RWPE2 (cell line): ENCODE measurements at regions not wholly inside any gene's neighbourhood (a gene's known extent, or its start where the extent isn't known, plus 50 kb on each side); places are given as distances from the start of the nearest gene placed in this dataset.

ENCODE experiments used
- ATAC-seq: fragments of 200-7000 bp; cut with Tn5 transposase; 3 replicates; pipeline ENCODE4 v1.9.1; 2021; ENCODE audit warnings: low read depth
- DNase-seq: peaks from one replicate; pipeline ENCODE4 v3.0.0-alpha.2; 2020; ENCODE audit warnings: low spot score
- H3K27ac ChIP-seq: fragments of 450-650 bp; 2 replicates; pipeline ENCODE4 v1.5.1; 2017; ENCODE audit warnings: mild to moderate bottlenecking; ENCODE audit not compliant: poor library complexity, severe bottlenecking
- H3K27me3 ChIP-seq: fragments of 250-450 bp; sonication (Bioruptor Pico); 2 replicates; pipeline ENCODE4 v1.5.1; 2021; ENCODE audit warnings: mild to moderate bottlenecking, moderate library complexity; ENCODE audit not compliant: insufficient read depth, poor library complexity, severe bottlenecking
- H3K36me3 ChIP-seq: fragments of 250-450 bp; sonication (Bioruptor Pico); 2 replicates; pipeline ENCODE4 v1.5.1; 2020; ENCODE audit warnings: low read depth, mild to moderate bottlenecking, moderate library complexity
- H3K4me1 ChIP-seq: fragments of 250-450 bp; sonication (Bioruptor Pico); 2 replicates; pipeline ENCODE4 v1.5.1; 2021; ENCODE audit warnings: mild to moderate bottlenecking, moderate library complexity; ENCODE audit not compliant: insufficient read depth, poor library complexity, severe bottlenecking
- H3K4me3 ChIP-seq: fragments of 250-450 bp; sonication (Bioruptor Pico); 2 replicates; pipeline ENCODE4 v1.5.1; 2021; ENCODE audit warnings: mild to moderate bottlenecking, moderate library complexity; ENCODE audit not compliant: severe bottlenecking
- H3K9me3 ChIP-seq: fragments of 250-450 bp; sonication (Bioruptor Pico); 2 replicates; pipeline ENCODE4 v1.5.1; 2021; ENCODE audit warnings: mild to moderate bottlenecking, moderate library complexity; ENCODE audit not compliant: severe bottlenecking
- CTCF ChIP-seq: fragments of 450-650 bp; IDR thresholded peaks from one replicate; pipeline ENCODE4 v1.5.1; 2017; ENCODE audit warnings: mild to moderate bottlenecking, moderate library complexity; ENCODE audit not compliant: poor library complexity, severe bottlenecking

- H3K4me1 ChIP-seq = no peaks in the 10 kb centered on the region
- ATAC-seq (no peak), DNase-seq (no peak)
- H3K27me3 ChIP-seq = peaks cover 9% of the 10 kb centered on the region
- no peak overlapping the region for H3K27ac ChIP-seq
- no peaks in the 10 kb centered on the region for H3K9me3 ChIP-seq
- no peaks in the 10 kb centered on the region for H3K36me3 ChIP-seq
- no peak for TF ChIP-seq CTCF
- no peak overlapping the region for H3K4me3 ChIP-seq
Measured at GRCh38 chr2:117086174-117086942, 728.1 kb upstream of the DDX18 start.

- DNase-seq (no peak), ATAC-seq (no peak)
- no peak overlapping the region for H3K4me3 ChIP-seq
- no peaks in the 10 kb centered on the region for H3K4me1 ChIP-seq
- H3K27me3 ChIP-seq = peaks cover 9% of the 10 kb centered on the region
- TF ChIP-seq CTCF = no peak
- H3K36me3 ChIP-seq = no peaks in the 10 kb centered on the region
- H3K9me3 ChIP-seq = no peaks in the 10 kb centered on the region
- no peak overlapping the region for H3K27ac ChIP-seq
Measured at GRCh38 chr2:117086943-117087250, 727.6 kb upstream of the DDX18 start.

GRCh38 chr2:117087535-117088291, 726.8 kb upstream of the DDX18 start:
- no peak for DNase-seq

GRCh38 chr2:117091041-117091837, 723.3 kb upstream of the DDX18 start:
- ATAC-seq (no peak), DNase-seq (no peak)
- Histone ChIP-seq H3K27me3 (peaks cover 7% of the 10 kb centered on the region), H3K27ac (no peak overlapping the region), H3K36me3 (no peaks in the 10 kb centered on the region), H3K4me1 (no peaks in the 10 kb centered on the region), H3K9me3 (no peaks in the 10 kb centered on the region), H3K4me3 (no peak overlapping the region)
- TF ChIP-seq CTCF = no peak

More at GRCh38 chr2:117087535-117088291, 726.8 kb upstream of the DDX18 start:
- Histone ChIP-seq H3K27ac (no peak overlapping the region), H3K36me3 (no peaks in the 10 kb centered on the region), H3K4me1 (no peaks in the 10 kb centered on the region), H3K9me3 (no peaks in the 10 kb centered on the region), H3K27me3 (peaks cover 9% of the 10 kb centered on the region), H3K4me3 (no peak overlapping the region)
- no peak for ATAC-seq
- TF ChIP-seq CTCF = no peak
